ENCODE measurements at regions not wholly inside any gene's neighbourhood (a gene's known extent, or its start where the extent isn't known, plus 50 kb on each side); places are given as distances from the start of the nearest gene placed in this dataset.
"Not testable (repeated sequence)": the region's sequence is repeated elsewhere in the genome, so short reads cannot be mapped to it uniquely, and the experiment has no call there.

DNA sequence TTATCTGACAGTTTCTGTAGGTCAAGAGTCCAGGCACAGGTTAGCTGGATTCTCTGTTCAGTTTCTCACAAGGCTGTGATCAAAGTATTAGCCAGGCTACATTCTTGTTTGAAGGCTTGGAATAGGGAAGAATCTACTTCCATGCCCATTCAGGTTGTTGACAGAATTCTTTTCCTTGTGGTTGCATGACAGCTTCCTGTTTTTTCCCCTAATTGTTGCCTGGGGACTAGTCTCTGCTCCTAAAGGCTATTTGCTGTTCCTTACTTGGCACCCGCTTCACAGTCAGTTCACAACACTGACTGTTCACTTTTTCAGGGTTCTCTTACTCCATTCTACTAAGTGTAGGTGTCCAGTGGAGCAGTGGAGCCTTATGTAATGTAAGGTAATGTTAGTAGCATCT, 115.4 kb upstream of the GBE1 start:
- DNase-seq (ENCODE audit: low read depth), result no peak
- H3K4me3 ChIP-seq (ENCODE audit: low read depth, low read length), result no peak overlapping the region
- no peak for TF ChIP-seq CTCF (IDR thresholded peaks at IDR 0.05; ENCODE audit: control insufficient read depth, extremely low read depth, insufficient read depth)

GRCh38 chr3:81874738-81875137, 113.3 kb upstream of the GBE1 start:
- no peak for DNase-seq (ENCODE audit: low read depth)
- no peak for TF ChIP-seq CTCF (IDR thresholded peaks at IDR 0.05; ENCODE audit: control insufficient read depth, extremely low read depth, insufficient read depth)
- no peak overlapping the region for H3K4me3 ChIP-seq (ENCODE audit: low read depth, low read length)

DNA sequence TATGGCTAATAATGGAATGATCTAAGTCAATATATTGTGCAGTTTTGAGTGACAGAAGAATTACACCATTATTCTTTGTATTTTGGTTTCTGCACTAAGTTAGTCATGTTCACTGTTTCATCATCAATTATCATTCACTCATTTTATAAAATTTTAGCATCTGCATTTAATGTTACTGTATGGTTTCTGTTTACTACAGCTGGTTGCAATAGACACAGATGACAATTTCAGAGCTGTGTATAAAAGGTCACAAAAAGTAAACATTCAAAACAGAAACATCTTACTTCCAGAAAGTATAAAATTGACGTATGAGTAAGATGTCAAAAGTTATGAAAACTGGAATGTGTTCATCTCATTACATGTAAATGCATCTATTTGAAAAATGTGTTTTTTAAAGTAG, 111.1 kb upstream of the GBE1 start:
- no peak for TF ChIP-seq CTCF (IDR thresholded peaks at IDR 0.05; ENCODE audit: control insufficient read depth, extremely low read depth, insufficient read depth)
- no peak for DNase-seq (ENCODE audit: low read depth)
- H3K4me3 ChIP-seq (ENCODE audit: low read depth, low read length), result no peak overlapping the region

DNA sequence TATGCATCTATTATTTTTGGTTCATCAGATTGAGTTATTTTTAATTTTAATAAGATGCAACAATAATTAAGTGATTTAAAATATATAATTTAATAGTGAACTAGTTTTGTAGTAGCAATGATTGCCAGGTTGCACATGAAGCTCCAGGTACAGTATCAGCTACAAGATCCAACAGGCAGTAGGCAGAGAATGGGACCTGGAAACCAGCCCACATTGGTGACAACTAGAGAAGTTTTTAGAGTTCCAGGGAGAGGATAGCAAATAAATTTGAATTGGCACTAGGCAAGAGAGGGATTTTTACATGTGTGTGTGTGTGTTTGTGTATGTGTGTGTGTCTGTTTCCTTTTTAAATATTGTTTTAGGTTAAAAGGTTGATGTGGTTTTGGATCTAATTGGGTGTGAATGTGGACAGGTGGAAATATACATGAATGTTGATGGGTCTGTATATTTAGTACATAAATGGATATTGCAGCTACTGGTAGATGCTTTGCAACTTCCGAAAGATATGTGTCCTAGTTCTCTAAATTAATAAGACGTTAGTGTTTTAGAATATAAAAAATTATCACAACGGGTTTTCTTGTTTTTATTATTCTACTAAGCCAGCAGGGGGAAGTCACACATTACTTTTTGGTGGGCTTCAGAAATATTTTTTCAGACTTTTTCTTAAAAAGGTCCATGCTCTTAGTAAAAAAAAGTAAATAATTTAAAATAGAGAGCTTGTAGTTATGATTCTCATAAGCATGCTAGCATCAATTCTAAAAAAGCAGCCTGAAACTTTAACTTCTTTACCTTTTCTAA, 110.1 kb upstream of the GBE1 start:
- DNase-seq (ENCODE audit: low read depth), result no peak
- no peak overlapping the region for H3K4me3 ChIP-seq (ENCODE audit: low read depth, low read length)
- 0 out of 2 replicates have a peak, but pooled peaks have one; percentile 18 for TF ChIP-seq CTCF (IDR thresholded peaks at IDR 0.05; ENCODE audit: control insufficient read depth, extremely low read depth, insufficient read depth)

DNA sequence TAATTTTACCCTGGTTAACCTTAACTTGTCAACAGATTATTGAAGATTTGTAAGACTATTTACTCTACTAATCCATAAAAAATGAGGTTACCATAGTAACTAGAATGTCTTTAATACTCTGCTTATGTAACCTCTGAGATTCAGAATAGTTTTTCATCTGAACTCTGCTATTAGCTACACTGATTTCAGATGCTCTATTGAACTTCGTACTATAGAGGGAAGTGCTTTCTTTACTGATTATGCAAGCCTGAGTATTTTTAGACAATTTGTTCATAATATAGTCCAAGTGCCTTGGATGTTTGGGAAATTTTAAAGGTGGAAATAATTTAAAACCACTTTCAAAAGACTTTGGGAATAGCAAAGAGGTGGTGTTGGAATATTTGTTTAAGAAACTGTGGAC, 107.9 kb upstream of the GBE1 start:
- no peak for DNase-seq (ENCODE audit: low read depth)
- no peak for TF ChIP-seq CTCF (IDR thresholded peaks at IDR 0.05; ENCODE audit: control insufficient read depth, extremely low read depth, insufficient read depth)
- H3K4me3 ChIP-seq (ENCODE audit: low read depth, low read length), result no peak overlapping the region

GRCh38 chr3:81868597-81868996, 107.2 kb upstream of the GBE1 start:
- no peak overlapping the region for H3K4me3 ChIP-seq (ENCODE audit: low read depth, low read length)
- no peak for TF ChIP-seq CTCF (IDR thresholded peaks at IDR 0.05; ENCODE audit: control insufficient read depth, extremely low read depth, insufficient read depth)
- DNase-seq (ENCODE audit: low read depth), result no peak

DNA sequence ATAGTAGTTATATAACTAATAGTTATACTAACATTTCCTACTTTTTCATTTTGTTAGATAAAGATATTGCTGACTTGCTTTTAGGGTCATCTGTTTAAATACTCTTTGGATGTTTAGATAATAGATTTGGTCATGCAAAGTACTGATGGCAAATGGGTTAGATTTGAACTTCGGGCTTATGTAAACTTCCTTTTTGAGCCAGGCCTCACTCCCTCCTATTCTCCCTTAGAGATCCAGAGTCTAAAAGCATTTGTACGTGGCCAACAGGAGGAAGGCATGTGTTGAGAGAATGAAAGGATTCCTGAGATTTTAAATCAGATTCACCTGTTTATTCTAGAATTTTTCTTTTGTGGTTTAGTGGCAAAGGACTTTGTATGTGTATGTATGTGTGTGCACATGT, 106.4 kb upstream of the GBE1 start:
- TF ChIP-seq CTCF (IDR thresholded peaks at IDR 0.05; ENCODE audit: control insufficient read depth, extremely low read depth, insufficient read depth), result no peak
- no peak overlapping the region for H3K4me3 ChIP-seq (ENCODE audit: low read depth, low read length)
- DNase-seq (ENCODE audit: low read depth), result no peak

- DNase-seq (ENCODE audit: low read depth); H3K4me3 ChIP-seq (ENCODE audit: low read depth, low read length): not testable (repeated sequence)
Observed at GRCh38 chr3:81865164-81865563, 103.7 kb upstream of the GBE1 start.
